ENCODE measurements at regions not wholly inside any gene's neighbourhood (a gene's known extent, or its start where the extent isn't known, plus 50 kb on each side); places are given as distances from the start of the nearest gene placed in this dataset.

DNA sequence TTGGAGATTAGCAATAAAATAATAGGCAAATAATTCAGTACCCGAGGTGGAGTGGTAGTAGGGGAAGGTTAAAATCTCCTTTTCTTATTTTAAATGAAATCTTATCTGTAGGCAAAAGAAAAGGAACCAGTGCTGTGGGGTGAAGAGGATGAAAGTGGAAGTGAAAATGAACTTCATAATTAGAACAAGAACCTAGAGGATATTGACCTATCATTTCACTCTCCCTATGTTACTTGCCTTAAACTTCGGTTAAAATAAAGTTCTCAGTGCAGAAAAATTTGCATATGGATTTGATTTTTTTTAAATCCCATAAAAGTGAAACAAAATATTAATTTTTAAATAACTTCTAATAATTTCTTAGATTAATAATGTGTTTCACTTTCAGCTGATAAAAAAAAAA lies 1094.9 kb upstream of the C9orf72 start:
- no peak overlapping the region for H4K91ac ChIP-seq (replicated peaks; ENCODE audit: insufficient read length, low read length)
- no peak overlapping the region for H2BK120ac ChIP-seq (replicated peaks; ENCODE audit: low read depth, low read length)
- H3K14ac ChIP-seq (ENCODE audit: insufficient read length): no peak overlapping the region
- no peak overlapping the region for H2BK5ac ChIP-seq (ENCODE audit: low read depth, low read length)
- H4K5ac ChIP-seq (ENCODE audit: insufficient read length, low read depth, low read length): no peak overlapping the region
- H2AFZ ChIP-seq (ENCODE audit: low read length): no peak overlapping the region
- no peak overlapping the region for H3K18ac ChIP-seq (ENCODE audit: extremely low read depth, low read length)
- H3K9me3 ChIP-seq (ENCODE audit: insufficient read depth in 2 of 2, low read depth in 1 of 2, low read length in 1 of 2): no peaks in the 10 kb centered on the region
- no peaks in the 10 kb centered on the region for H3K27me3 ChIP-seq (replicated peaks in 1 of 4; ENCODE audit: control insufficient read depth in 3 of 4, extremely low read depth in 1 of 4, insufficient read depth in 3 of 4, low read length in 3 of 4)
- CTCF ChIA-PET (ENCODE audit: partially characterized antibody): no interaction called here
- no peaks in the 10 kb centered on the region for H3K79me1 ChIP-seq (ENCODE audit: low read depth, low read length)
- FAIRE-seq: no peak
- no peak overlapping the region for H3K9ac ChIP-seq (replicated peaks in 1 of 4; ENCODE audit: extremely low read depth in 1 of 4, low read depth in 3 of 4, low read length in 3 of 4)
- no peaks in the 10 kb centered on the region for H4K20me1 ChIP-seq (replicated peaks in 1 of 2; ENCODE audit: control insufficient read depth in 1 of 2, insufficient read depth in 2 of 2, low read length in 2 of 2)
- H2BK15ac ChIP-seq (ENCODE audit: low read length): no peak overlapping the region
- H4K8ac ChIP-seq (ENCODE audit: extremely low read depth, insufficient read depth, low read length): no peak overlapping the region
- H2BK12ac ChIP-seq (ENCODE audit: low read depth, low read length): no peak overlapping the region
- H3K27ac ChIP-seq (ENCODE audit: low read depth, low read length): no peak overlapping the region
- no peak overlapping the region for H3K56ac ChIP-seq (replicated peaks; ENCODE audit: insufficient read length, low read depth, low read length)
- POLR2A ChIA-PET (ENCODE audit: partially characterized antibody): no interaction called here
- H3K4ac ChIP-seq (replicated peaks; ENCODE audit: insufficient read length, low read depth, low read length): no peak overlapping the region
- no peaks in the 10 kb centered on the region for H3K23me2 ChIP-seq (ENCODE audit: low read depth, low read length)
- no peaks in the 10 kb centered on the region for H3K36me3 ChIP-seq (ENCODE audit: control insufficient read depth in 2 of 4, insufficient read depth in 4 of 4, low read length in 3 of 4)
- no peak overlapping the region for H2AK5ac ChIP-seq (ENCODE audit: low read depth, low read length)
- no peak overlapping the region for H3K23ac ChIP-seq (ENCODE audit: insufficient read length)
- H3K4me3 ChIP-seq (ENCODE audit: extremely low read depth in 1 of 4, insufficient read depth in 2 of 4, low read depth in 3 of 4, low read length in 4 of 4): no peak overlapping the region
- no peaks in the 10 kb centered on the region for H3K4me1 ChIP-seq (replicated peaks in 1 of 4; ENCODE audit: control insufficient read depth in 3 of 4, insufficient read depth in 4 of 4, low read length in 3 of 4)
- WGBS, 2 experiments (ENCODE audit: extremely low coverage in 1 of 2, insufficient coverage in 1 of 2, insufficient read length in 1 of 2, insufficient replicate concordance in 2 of 2, low coverage in 1 of 2, low lambda C conversion rate in 2 of 2, missing lambda C conversion rate in 1 of 2): 88% methylated on average over 2 of the region's 2 CpGs; no CpG with 5 or more reads in 1 of the 2 experiments
- H3K79me2 ChIP-seq (ENCODE audit: control insufficient read depth in 1 of 2, insufficient read depth in 2 of 2, low read length in 2 of 2): no peaks in the 10 kb centered on the region
- no peak for DNase-seq (ENCODE audit: low read depth in 1 of 2, low spot score in 2 of 2)
- no peak overlapping the region for H3K4me2 ChIP-seq (ENCODE audit: insufficient read depth in 1 of 2, low read depth in 2 of 2, low read length in 2 of 2)
- no peak overlapping the region for H2BK20ac ChIP-seq (ENCODE audit: low read length)
- TF ChIP-seq PHF8 (conservative IDR thresholded peaks at IDR 0.05; ENCODE audit: low read depth, low read length) (no peak), SP2 (IDR thresholded peaks at IDR 0.05; ENCODE audit: low read length) (no peak), SP4 (IDR thresholded peaks at IDR 0.05; ENCODE audit: low read length) (no peak)
